NCI-H69 (cell line): ENCODE measurements at regions not wholly inside any gene's neighbourhood (a gene's known extent, or its start where the extent isn't known, plus 50 kb on each side); places are given as distances from the start of the nearest gene placed in this dataset.

Experiments used
- DNase-seq: peaks from one replicate; lab custom pipeline; 2025; lab: John Stamatoyannopoulos, UW

- DNase-seq = no peak
Observed at GRCh38 chr1:193565971-193566577, 379.7 kb upstream of the B3GALT2 start.

DNA sequence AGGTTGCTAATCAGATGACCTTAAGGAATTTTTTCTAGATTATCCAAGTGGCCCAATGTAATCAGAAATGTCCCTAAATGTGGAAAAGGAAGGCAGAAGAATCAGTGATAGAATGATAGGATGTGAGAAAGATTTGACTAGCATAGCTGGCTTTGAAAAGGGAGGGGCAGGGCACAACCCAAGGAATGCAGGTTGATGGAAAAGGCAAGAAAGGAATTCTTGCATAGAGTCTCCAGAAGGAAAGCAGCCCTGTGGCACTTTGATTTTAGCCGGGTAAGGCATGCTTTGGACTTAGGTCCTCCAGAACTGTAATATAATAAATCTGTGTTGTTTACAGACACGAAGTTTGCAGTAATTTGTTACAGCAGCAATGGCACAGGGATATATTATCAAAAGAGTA is 375.7 kb upstream of the B3GALT2 start:
- DNase-seq = no peak

GRCh38 chr1:193558491-193559028 is 372.1 kb upstream of the B3GALT2 start:
- DNase-seq = peak; percentile 39

DNA sequence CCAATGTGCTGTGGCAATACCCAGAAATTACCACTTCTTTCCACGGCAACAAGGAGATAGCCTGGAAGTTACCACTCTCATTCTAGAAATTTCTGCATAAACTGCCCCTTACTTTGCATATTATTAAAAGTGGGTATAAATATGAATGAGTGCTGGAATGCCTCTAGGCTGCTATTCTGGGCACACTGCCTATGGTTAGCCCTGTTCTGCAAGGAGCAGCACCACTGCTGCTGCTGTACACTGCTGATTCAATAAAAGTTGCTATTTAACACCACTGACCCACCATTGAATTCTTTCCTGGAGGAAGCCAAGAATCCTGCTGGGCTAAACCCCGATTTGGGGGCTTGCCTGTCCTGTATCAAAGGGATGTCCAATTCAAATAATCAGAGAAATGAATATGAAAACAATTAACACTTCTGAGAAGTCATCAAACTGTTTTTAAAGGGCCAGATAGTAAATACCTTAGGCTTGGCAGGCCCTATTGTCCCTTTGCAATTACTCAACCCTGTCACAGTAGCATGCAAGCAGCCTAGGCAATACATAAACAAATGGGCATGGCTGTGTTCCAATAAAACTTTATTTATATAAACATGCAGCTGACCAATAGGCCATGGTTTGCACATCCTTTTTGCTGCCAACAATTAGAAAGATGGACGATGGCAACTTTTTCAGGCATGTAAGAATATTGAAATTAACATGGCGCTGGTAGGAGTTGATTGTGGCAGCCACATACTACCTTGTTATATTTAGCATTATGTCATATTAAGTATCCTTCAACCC is 369.4 kb upstream of the B3GALT2 start:
- DNase-seq = no peak

- DNase-seq = no peak
Observed at GRCh38 chr1:193553564-193553963, 367.2 kb upstream of the B3GALT2 start.

- no peak for DNase-seq
Observed at GRCh38 chr1:193552274-193552673, 365.9 kb upstream of the B3GALT2 start.

DNA sequence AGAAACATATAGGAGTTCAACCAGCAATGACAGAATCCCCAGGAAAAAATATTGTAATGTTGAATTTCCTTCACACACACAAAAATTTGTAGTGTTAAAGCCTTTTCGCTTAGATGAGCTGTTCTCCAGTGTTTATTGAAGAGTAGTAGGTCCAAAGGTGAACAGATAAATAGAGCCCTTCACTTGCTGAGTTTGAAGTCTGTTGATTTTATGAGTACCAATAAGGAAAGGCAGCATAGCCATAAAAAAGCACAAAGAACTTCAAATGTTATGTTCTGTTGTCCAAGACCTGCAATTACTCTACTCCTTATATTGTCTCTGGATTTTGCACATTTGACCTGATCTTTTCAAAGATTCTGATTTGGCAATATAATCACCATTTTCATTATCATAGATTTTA is 362.7 kb upstream of the B3GALT2 start:
- DNase-seq = peak; percentile 16

DNA sequence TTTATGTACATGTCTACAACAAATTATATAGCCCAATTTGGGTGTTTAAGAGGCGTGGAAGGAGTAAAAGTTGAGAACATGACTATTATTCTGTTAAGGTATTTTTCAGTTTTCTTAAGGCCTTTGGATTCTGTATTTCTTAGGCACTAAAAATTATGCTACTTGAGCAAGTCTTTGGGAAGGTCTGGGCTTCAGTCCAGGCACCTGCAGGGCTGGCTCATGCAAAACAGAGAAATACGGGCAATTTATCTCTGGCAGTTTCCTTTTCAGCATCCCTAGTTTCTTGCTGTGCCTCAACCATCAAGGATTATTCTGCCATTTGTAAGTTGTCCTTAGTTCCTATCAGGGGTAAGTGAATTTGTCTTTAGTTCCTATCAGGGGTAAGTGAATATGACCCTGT is 358.8 kb upstream of the B3GALT2 start:
- no peak for DNase-seq

DNA sequence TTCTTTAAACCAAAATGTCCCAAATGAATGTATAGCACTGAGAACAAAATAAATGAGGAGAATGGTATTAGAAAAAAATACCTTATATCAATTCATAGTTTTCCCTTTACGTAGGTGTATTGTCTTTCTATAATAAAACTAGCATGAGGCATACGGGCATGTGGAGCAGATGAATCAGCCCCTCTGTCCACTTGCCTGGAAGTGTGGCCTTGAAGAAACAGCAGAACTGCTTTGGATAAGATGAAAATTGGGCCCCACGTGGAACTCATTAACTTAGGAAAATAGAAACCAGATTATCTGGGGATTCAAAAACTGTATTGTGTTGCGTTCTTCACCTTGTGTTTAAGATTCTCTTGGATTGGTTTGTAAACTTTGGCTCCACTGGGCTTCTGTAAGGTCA is 356.8 kb upstream of the B3GALT2 start:
- DNase-seq = no peak

DNA sequence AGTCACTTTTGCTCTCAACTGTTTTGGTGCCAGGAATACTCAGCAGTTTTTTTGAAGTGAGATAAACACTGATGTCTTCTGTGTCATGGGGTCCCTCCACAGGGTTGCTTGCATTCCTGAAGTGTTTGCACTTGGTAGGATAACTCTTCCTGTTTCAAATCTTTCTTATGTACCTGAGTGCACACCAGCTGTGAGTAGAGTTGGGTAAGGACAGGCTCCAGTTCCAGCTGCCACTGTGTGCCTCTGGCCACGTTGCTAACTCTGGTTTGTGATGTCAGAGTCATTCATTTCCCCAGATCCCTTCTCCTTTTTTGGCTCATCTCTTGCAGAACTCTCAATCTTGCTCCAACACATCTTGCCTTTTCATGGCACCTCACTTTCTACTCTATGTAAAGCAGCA is 356.3 kb upstream of the B3GALT2 start:
- DNase-seq = peak; percentile 15

DNA sequence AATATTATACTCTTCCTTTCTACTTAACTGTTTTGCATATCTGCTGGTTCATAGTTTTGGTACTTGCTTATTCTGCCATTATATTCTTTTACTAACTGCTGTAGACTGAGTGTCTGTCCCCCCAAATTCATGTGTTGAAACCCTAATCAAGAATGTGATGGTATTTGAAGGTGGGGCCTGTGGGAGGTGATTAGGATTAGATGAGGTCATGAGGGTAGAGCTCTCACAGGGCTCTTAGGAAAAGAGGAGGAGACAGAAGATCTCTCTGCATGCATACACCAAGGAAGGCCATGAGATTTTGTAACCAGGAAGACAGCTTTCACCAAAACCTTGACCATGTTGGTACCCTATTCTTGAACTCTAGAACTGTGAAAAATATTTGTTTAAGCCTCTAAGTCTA is 354.1 kb upstream of the B3GALT2 start:
- no peak for DNase-seq

DNA sequence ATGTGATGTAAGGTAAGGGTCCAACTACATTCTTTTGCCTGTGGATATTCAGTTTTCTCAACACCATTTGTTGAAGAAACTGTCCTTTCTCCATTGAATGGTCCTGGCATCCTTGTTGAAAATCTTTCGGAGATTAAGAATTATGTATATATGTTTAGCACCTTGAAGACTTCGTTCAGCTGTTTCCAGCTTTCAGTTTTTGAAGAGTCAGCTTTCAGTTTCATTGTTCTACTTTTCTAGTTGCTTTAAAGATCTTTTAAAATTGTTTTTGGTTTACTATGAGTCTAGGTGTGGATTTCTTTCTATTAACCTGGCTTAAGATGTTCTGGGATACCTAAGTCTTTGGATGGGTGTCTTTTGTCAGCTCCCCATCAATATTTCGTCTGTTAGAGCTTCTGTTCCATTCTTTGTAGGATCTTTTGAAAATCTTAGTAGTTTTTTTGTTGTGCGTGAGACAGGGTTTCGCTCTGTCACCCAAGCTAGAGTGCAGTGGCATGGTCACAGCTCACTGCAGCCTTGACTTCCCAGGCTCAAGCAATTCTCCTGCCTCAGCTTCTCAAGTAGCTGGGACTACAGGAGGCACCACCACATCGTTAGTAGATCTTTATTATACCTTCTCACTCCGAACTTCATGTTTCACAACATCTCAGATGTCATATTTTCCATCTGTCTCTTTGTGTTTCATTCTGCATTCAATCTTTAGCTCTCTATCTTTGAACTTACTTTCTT is 353.5 kb upstream of the B3GALT2 start:
- DNase-seq = no peak

DNA sequence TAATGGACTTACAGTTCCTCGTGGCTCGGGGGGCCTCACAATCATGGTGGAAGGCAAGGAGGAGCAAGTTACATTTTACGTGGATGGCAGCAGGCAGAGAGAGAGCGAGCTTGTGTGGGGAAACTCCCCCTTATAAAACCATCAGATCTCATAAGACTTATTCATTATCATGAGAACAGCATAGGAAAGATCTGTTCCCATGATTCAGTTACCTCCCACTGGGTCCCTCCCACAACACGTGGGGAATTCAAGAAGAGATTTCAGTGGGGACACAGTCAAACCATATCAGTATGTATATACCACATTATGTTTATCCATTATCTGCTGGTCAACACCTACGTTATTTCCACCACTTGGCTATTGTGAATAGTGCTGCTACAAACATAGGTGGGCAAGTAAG is 352.3 kb upstream of the B3GALT2 start:
- DNase-seq = no peak

- DNase-seq = no peak
Observed at GRCh38 chr1:193538003-193538354, 351.6 kb upstream of the B3GALT2 start.

GRCh38 chr1:193537266-193538002 is 351.0 kb upstream of the B3GALT2 start:
- DNase-seq = no peak

GRCh38 chr1:193533853-193534252 is 347.4 kb upstream of the B3GALT2 start:
- DNase-seq = no peak

DNA sequence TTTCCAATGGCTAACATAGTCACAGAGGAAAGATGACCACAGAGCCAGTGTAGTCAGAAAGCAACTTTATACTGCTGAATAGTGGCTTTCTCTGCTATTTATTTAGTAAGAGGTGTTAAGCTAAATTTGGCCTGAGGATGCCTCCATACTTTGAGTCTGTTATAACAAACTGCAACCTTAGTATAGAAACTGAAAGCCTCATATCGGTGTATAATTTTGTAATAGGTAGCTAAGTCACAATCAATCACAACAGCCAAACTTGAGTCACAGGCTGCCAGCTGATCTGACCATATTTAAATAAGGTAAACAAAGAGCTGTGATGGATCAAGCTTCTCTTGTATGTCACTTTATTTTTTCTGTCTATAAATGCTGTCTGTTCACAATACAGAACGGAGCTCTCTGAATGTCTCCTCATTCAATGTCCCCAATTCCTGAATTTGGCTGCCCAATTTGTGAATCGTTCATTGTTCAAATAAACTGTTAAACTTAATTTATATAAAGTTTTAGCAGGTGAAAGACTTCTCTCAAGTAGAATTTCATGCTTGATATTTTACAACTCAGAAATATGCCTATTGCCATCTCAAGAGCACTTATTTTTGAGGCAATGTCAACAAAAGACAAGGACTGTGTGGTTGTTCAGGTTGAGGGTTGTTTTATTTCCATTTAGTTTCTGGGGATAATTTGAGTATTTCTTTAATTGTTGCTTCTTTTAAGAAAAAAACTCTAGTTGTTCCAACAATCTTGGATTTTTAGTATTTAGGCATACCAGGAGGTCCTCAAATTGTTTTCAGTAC is 339.7 kb upstream of the B3GALT2 start:
- DNase-seq = no peak

DNA sequence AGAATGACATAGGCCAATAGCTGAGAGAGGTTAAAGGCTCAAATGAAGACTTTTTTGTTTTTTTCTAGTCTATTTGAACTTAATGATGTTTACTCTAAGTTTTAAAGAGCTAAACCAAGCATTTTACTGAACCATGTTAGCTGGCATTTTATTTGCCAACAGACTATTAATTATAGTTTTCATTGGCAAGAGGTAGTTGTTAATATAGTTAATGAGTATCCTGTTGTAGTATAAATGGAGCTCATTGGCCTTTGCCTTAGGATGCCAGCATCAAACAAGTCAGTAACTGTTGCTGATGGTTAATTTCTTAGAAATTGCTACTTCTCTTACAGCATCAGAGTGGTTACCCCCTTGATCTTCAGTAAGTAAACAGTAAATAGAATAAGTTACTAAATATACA is 339.0 kb upstream of the B3GALT2 start:
- no peak for DNase-seq

DNA sequence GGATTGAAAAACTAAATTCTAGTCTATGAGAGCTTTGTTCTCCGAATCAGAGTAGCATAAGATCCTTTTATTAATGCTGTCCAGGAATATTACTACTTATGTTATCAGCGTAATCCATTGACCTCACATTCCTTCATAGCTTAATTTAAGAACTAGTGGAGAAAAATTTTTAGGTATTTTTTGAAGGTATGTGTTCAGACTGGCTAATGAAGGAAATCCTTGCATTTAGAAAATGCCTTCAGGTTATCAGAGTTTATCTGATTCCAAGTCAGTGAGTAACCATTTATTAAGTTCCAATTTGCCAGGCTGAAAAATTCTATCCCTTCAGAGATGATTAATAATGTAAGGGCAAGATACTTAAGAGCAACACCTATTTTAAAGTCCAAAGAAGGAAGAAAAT is 338.2 kb upstream of the B3GALT2 start:
- DNase-seq = no peak

DNA sequence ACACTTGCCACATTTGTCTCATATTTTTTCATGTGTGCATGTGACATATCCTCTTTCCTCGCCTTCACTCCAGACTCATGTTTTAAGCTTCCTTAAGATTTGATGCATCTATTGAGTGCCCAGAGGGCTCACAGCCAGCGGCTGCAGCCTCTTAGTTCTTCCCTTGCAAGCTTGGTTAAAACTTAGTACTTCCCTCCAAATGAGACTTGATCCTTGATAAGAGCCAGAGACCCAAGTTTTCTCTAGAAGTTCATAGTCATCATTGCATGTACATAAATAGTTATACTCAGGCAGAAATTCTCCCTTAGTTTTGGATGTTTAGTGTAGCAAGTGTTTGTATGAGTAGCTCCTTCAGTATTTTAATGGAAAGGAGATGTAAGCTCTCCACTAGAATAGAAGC is 337.6 kb upstream of the B3GALT2 start:
- DNase-seq = no peak

GRCh38 chr1:193520472-193520871 is 334.1 kb upstream of the B3GALT2 start:
- no peak for DNase-seq

DNA sequence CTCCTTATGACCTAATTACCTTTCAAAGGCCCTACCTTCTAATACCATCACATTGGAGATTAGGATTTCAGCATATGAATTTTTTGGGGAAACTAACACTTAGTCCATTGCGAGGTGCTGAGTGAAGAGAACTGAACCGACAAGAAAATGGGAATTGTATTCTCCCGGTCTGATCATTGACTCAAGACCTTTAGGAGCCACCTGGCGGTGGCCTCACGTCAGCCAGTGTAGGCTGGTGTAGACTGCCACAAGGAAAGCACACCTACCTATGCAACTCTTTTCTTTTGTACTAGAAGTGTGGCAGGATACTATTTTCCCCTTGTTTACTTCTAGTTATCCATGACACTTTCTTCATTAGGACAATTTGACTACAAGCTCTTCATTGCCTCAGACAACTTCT is 333.5 kb upstream of the B3GALT2 start:
- DNase-seq = no peak
